Gastrocnemius medialis (tissue), 4 donors: ENCODE measurements at regions not wholly inside any gene's neighbourhood (a gene's known extent, or its start where the extent isn't known, plus 50 kb on each side); places are given as distances from the start of the nearest gene placed in this dataset.

Source experiments
- ATAC-seq, 2 donors: fragments of 150-250 bp; one replicate each; pipeline ENCODE4 v1.9.1; 2016
- DNase-seq, 2 donors: peaks; one replicate each; pipeline ENCODE4 v3.0.0-alpha.2; 2019
- H3K27ac ChIP-seq, 4 donors: fragments of 200-600 bp; sonication (generic); 1 replicate in 1 of 4; 2 replicates in 3 of 4; pipeline ENCODE4 v1.5.1; 2016 to 2018; ENCODE audit warnings: mild to moderate bottlenecking in 2 of 4, moderate library complexity in 1 of 4
- H3K27me3 ChIP-seq, 3 donors: fragments of 200-600 bp; sonication (generic) in 2 of 3; 1 replicate in 1 of 3; 2 replicates in 2 of 3; pipeline versions ENCODE4 v1.5.1 to v1.6.0; 2016 to 2019; ENCODE audit warnings: mild to moderate bottlenecking in 1 of 3, moderate library complexity in 1 of 3
- H3K36me3 ChIP-seq, 2 donors: fragments of 200-600 bp; sonication (generic) in 1 of 2; one replicate each; pipeline ENCODE4 v1.5.1; 2017 to 2018
- H3K4me1 ChIP-seq, 2 donors: fragments of 200-600 bp; sonication (generic) in 1 of 2; one replicate each; pipeline ENCODE4 v1.5.1; 2016 to 2017; ENCODE audit warnings: mild to moderate bottlenecking in 2 of 2
- H3K4me3 ChIP-seq, 4 donors: fragments of 200-600 bp; sonication (generic) in 3 of 4; 1 replicate in 1 of 4; 2 replicates in 3 of 4; pipeline ENCODE4 v1.5.1; 2016 to 2019; ENCODE audit warnings: mild to moderate bottlenecking in 2 of 4
- H3K9me3 ChIP-seq, 3 donors: fragments of 200-600 bp; sonication (generic) in 2 of 3; 1 replicate in 1 of 3; 2 replicates in 2 of 3; pipeline ENCODE4 v1.5.1; 2016 to 2019
- CTCF ChIP-seq, 5 experiments: fragments of 450-650 bp in 3 of 5; fragments of 200-600 bp in 2 of 5; sonication (generic) in 2 of 5; IDR thresholded peaks in 4 of 5; conservative IDR thresholded peaks in 1 of 5; 1 replicate in 4 of 5; 2 replicates in 1 of 5; pipeline ENCODE4 v1.5.1; 2016 to 2019; ENCODE audit warnings: antibody characterized with exemption in 5 of 5, mild to moderate bottlenecking in 3 of 5, moderate library complexity in 3 of 5
- POLR2A ChIP-seq, 2 donors: fragments of 450-650 bp; IDR thresholded peaks; one replicate each; pipeline ENCODE4 v1.6.1; 2017; ENCODE audit warnings: antibody characterized with exemption in 2 of 2, mild to moderate bottlenecking in 2 of 2, moderate library complexity in 2 of 2
- in situ Hi-C, 4 donors: fragments of 200-750 bp; cut with MboI; loops; one replicate each; pipeline versions ENCODE4 v1.15.0 to v1.8.0; 2017; ENCODE audit warnings: low sequenced_read_pairs in 4 of 4
- intact Hi-C: fragments of 100-400 bp; cut with DNase I; formaldehyde crosslinking; loops from one replicate; pipeline ENCODE4 v1.15.1; 2023; ENCODE audit warnings: low total_unique reads

DNA sequence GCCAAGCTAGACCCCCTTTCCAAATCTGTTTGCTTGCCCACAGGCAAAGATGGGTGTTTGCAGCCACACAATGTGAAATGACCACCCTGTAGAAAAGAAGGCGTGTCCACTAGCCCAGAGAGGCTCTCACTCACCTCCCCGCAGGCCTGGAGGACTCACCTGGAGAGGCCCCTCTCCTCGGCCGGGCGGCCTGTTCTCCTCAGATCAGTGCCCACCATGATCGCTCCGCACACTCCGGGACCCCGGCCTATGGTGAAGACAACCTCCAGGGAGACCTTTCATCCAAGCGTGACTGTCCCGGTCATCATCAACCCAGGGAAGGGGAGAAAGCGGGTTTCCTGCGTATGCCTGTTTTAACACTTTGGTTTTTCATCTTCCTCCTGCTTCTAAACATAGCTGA lies 328.7 kb upstream of the SALL3 start:
- Histone ChIP-seq H3K9me3 (no peaks in the 10 kb centered on the region), H3K4me1 (no peaks in the 10 kb centered on the region), H3K4me3 (no peak overlapping the region), H3K27me3 (no peaks in the 10 kb centered on the region), H3K36me3 (no peaks in the 10 kb centered on the region), H3K27ac (no peak overlapping the region)
- in situ Hi-C loops (no loop called here), intact Hi-C loops (no loop called here)
- DNase-seq (no peak), ATAC-seq (no peak)
- TF ChIP-seq POLR2A (IDR thresholded peaks at IDR 0.05), result no peak
- TF ChIP-seq CTCF (IDR thresholded peaks at IDR 0.05 in 4 of 5, conservative IDR thresholded peaks at IDR 0.05 in 1 of 5), result no peak

- H3K27me3 ChIP-seq, result no peaks in the 10 kb centered on the region
- TF ChIP-seq CTCF (IDR thresholded peaks at IDR 0.05 in 4 of 5, conservative IDR thresholded peaks at IDR 0.05 in 1 of 5) (no peak), POLR2A (IDR thresholded peaks at IDR 0.05) (no peak)
- H3K4me3 ChIP-seq, result no peak overlapping the region
- no peak for ATAC-seq
- intact Hi-C loops (no loop called here), in situ Hi-C loops (no loop called here)
- H3K27ac ChIP-seq, result no peak overlapping the region
- H3K36me3 ChIP-seq, result no peaks in the 10 kb centered on the region
- no peak for DNase-seq
- H3K4me1 ChIP-seq, result no peaks in the 10 kb centered on the region
- H3K9me3 ChIP-seq, result no peaks in the 10 kb centered on the region
Measured at GRCh38 chr18:78652001-78652545, 327.5 kb upstream of the SALL3 start.

GRCh38 chr18:78655921-78656320 lies 323.7 kb upstream of the SALL3 start:
- H3K36me3 ChIP-seq, result no peaks in the 10 kb centered on the region
- no peaks in the 10 kb centered on the region for H3K9me3 ChIP-seq
- no peaks in the 10 kb centered on the region for H3K27me3 ChIP-seq
- ATAC-seq (no peak), DNase-seq (no peak)
- H3K4me3 ChIP-seq, result no peak overlapping the region
- in situ Hi-C loops, result no loop called here
- H3K4me1 ChIP-seq, result no peaks in the 10 kb centered on the region
- no peak overlapping the region for H3K27ac ChIP-seq
- intact Hi-C loops, result no loop called here
- no peak for TF ChIP-seq POLR2A (IDR thresholded peaks at IDR 0.05)
- TF ChIP-seq CTCF (IDR thresholded peaks at IDR 0.05 in 4 of 5, conservative IDR thresholded peaks at IDR 0.05 in 1 of 5), result no peak

- in situ Hi-C loops, result no loop called here
- no peak for ATAC-seq
- Histone ChIP-seq H3K4me3 (no peak overlapping the region), H3K4me1 (no peaks in the 10 kb centered on the region), H3K36me3 (no peaks in the 10 kb centered on the region), H3K27ac (no peak overlapping the region), H3K9me3 (no peaks in the 10 kb centered on the region), H3K27me3 (no peaks in the 10 kb centered on the region)
- DNase-seq, result no peak
- intact Hi-C loops, result no loop called here
- TF ChIP-seq POLR2A (IDR thresholded peaks at IDR 0.05), result no peak
- TF ChIP-seq CTCF (IDR thresholded peaks at IDR 0.05 in 4 of 5, conservative IDR thresholded peaks at IDR 0.05 in 1 of 5), result no peak
Measured at GRCh38 chr18:78656346-78656925, 323.2 kb upstream of the SALL3 start.

DNA sequence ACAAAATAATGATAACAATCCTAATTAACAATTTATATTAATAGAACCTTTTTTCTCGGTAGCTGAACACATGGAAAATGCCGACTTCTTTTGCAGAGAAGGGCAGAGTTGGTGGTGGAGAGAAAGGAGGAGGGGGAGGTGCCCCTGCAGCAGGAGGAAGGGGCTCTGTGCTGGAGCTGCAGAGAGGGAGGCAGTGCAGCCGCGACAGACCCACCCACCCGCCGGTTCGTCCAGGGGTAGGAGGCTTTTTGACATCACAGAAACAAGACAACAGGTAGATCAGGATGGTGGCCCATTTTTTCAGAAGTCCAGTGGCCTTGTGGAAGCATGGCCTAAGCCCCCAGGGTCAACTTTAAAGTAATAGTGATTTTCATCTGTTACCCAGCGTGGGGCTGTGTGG lies 321.1 kb upstream of the SALL3 start:
- no peak overlapping the region for H3K27ac ChIP-seq
- DNase-seq (no peak), ATAC-seq (no peak)
- H3K27me3 ChIP-seq, result no peaks in the 10 kb centered on the region
- H3K4me1 ChIP-seq, result no peaks in the 10 kb centered on the region
- H3K4me3 ChIP-seq, result no peak overlapping the region
- in situ Hi-C loops, result no loop called here
- TF ChIP-seq CTCF (IDR thresholded peaks at IDR 0.05 in 4 of 5, conservative IDR thresholded peaks at IDR 0.05 in 1 of 5), result no peak
- no peak for TF ChIP-seq POLR2A (IDR thresholded peaks at IDR 0.05)
- intact Hi-C loops, result no loop called here
- H3K9me3 ChIP-seq, result no peaks in the 10 kb centered on the region
- H3K36me3 ChIP-seq, result no peaks in the 10 kb centered on the region
